ENCODE measurements at regions not wholly inside any gene's neighbourhood (a gene's known extent, or its start where the extent isn't known, plus 50 kb on each side); places are given as distances from the start of the nearest gene placed in this dataset.

GRCh38 chr2:234251326-234252271 lies 201.1 kb downstream of the SPP2 start:
- TF ChIP-seq, protein P1, sequence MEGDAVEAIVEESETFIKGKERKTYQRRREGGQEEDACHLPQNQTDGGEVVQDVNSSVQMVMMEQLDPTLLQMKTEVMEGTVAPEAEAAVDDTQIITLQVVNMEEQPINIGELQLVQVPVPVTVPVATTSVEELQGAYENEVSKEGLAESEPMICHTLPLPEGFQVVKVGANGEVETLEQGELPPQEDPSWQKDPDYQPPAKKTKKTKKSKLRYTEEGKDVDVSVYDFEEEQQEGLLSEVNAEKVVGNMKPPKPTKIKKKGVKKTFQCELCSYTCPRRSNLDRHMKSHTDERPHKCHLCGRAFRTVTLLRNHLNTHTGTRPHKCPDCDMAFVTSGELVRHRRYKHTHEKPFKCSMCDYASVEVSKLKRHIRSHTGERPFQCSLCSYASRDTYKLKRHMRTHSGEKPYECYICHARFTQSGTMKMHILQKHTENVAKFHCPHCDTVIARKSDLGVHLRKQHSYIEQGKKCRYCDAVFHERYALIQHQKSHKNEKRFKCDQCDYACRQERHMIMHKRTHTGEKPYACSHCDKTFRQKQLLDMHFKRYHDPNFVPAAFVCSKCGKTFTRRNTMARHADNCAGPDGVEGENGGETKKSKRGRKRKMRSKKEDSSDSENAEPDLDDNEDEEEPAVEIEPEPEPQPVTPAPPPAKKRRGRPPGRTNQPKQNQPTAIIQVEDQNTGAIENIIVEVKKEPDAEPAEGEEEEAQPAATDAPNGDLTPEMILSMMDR (conservative IDR thresholded peaks at IDR 0.05; ENCODE audit: low read depth, low read length) = no peak
- no peak for TF ChIP-seq EZH2 (IDR thresholded peaks at IDR 0.05; ENCODE audit: borderline replicate concordance, low read depth, low read length, poor library complexity, severe bottlenecking)
